Progenitor cell of endocrine pancreas (in vitro differentiated cells): ENCODE measurements at regions not wholly inside any gene's neighbourhood (a gene's known extent, or its start where the extent isn't known, plus 50 kb on each side); places are given as distances from the start of the nearest gene placed in this dataset.
"Not testable (repeated sequence)": the region's sequence is repeated elsewhere in the genome, so short reads cannot be mapped to it uniquely, and the experiment has no call there.

ENCODE experiments used
- DNase-seq: peaks from one replicate; pipeline ENCODE4 v3.0.0; 2021; ENCODE audit warnings: low spot score; ENCODE audit not compliant: unreplicated experiment
- H3K27ac Mint-ChIP-seq: 2 replicates; pipeline ENCODE4 v1.8.0; 2021; ENCODE audit warnings: mild to moderate bottlenecking, moderate library complexity, mixed read lengths
- H3K27me3 Mint-ChIP-seq: 2 replicates; pipeline ENCODE4 v1.8.0; 2021; ENCODE audit warnings: mixed read lengths
- H3K36me3 Mint-ChIP-seq: 2 replicates; pipeline ENCODE4 v1.8.0; 2022; ENCODE audit warnings: mixed read lengths; ENCODE audit not compliant: insufficient read depth
- H3K4me1 Mint-ChIP-seq: 2 replicates; pipeline ENCODE4 v1.8.0; 2021; ENCODE audit warnings: low read depth, mixed read lengths
- H3K4me3 Mint-ChIP-seq: 2 replicates; pipeline ENCODE4 v1.8.0; 2021; ENCODE audit warnings: low read depth, mild to moderate bottlenecking, moderate library complexity, mixed read lengths
- H3K9me3 Mint-ChIP-seq: 2 replicates; pipeline ENCODE4 v1.8.0; 2021; ENCODE audit warnings: low read depth, mixed read lengths
- TF ChIP-seq, protein P1 (sequence below): fragments of 200-600 bp; sonication (generic); IDR thresholded peaks from one replicate; pipeline ENCODE4 v1.5.0; 2021; ENCODE audit warnings: antibody characterized with exemption, mild to moderate bottlenecking; ENCODE audit not compliant: unreplicated experiment

GRCh38 chr12:75746621-75747020 lies 235.2 kb upstream of the KRR1 start:
- no peak for DNase-seq
- H3K4me3 Mint-ChIP-seq: no peak overlapping the region
- peaks cover 14% of the 10 kb centered on the region for H3K9me3 Mint-ChIP-seq
- H3K27ac Mint-ChIP-seq: no peak overlapping the region
- peaks cover 18% of the 10 kb centered on the region for H3K4me1 Mint-ChIP-seq
- peaks cover 2% of the 10 kb centered on the region for H3K36me3 Mint-ChIP-seq
- TF ChIP-seq, protein P1, sequence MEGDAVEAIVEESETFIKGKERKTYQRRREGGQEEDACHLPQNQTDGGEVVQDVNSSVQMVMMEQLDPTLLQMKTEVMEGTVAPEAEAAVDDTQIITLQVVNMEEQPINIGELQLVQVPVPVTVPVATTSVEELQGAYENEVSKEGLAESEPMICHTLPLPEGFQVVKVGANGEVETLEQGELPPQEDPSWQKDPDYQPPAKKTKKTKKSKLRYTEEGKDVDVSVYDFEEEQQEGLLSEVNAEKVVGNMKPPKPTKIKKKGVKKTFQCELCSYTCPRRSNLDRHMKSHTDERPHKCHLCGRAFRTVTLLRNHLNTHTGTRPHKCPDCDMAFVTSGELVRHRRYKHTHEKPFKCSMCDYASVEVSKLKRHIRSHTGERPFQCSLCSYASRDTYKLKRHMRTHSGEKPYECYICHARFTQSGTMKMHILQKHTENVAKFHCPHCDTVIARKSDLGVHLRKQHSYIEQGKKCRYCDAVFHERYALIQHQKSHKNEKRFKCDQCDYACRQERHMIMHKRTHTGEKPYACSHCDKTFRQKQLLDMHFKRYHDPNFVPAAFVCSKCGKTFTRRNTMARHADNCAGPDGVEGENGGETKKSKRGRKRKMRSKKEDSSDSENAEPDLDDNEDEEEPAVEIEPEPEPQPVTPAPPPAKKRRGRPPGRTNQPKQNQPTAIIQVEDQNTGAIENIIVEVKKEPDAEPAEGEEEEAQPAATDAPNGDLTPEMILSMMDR: no peak
- H3K27me3 Mint-ChIP-seq: peaks cover 6% of the 10 kb centered on the region

GRCh38 chr12:75744607-75745256 lies 233.3 kb upstream of the KRR1 start:
- Mint-ChIP-seq H3K4me3 (no peak overlapping the region), H3K36me3 (peaks cover 2% of the 10 kb centered on the region)

GRCh38 chr12:75742961-75743360 lies 231.6 kb upstream of the KRR1 start:
- Mint-ChIP-seq H3K9me3 (peaks cover 11% of the 10 kb centered on the region), H3K36me3 (no peaks in the 10 kb centered on the region), H3K27ac (no peak overlapping the region), H3K4me3 (no peak overlapping the region), H3K4me1 (peaks cover 17% of the 10 kb centered on the region), H3K27me3 (peaks cover 6% of the 10 kb centered on the region)
- DNase-seq: no peak
- TF ChIP-seq, protein P1: no peak

More at GRCh38 chr12:75744607-75745256, 233.3 kb upstream of the KRR1 start:
- Mint-ChIP-seq H3K27me3 (peaks cover 6% of the 10 kb centered on the region), H3K4me1 (peaks cover 17% of the 10 kb centered on the region), H3K27ac (peak overlapping the region; percentile 68), H3K9me3 (peaks cover 12% of the 10 kb centered on the region)
- DNase-seq: no peak
- TF ChIP-seq, protein P1: no peak

DNA sequence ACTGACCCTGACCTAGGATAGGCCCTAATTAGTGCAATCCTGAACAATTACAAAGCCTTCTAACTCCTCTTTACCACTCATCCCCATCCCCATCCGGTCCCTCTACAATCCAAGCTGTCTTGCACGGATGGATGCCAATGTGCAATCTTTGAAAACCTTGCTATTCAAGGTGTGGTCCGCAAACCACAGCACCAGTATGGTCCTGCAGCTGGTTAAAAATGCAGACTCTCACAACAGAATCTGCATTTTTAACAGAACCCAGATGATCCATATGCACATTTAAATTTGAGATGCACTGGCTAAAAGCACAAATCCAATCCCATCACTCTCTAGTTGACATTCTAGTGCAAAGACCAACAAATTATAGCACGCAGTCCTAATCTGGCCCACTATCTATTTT lies 230.6 kb upstream of the KRR1 start:
- Mint-ChIP-seq H3K9me3 (peaks cover 11% of the 10 kb centered on the region), H3K4me1 (peaks cover 20% of the 10 kb centered on the region), H3K36me3 (no peaks in the 10 kb centered on the region), H3K27ac (no peak overlapping the region), H3K4me3 (no peak overlapping the region), H3K27me3 (peaks cover 6% of the 10 kb centered on the region)
- DNase-seq: no peak
- TF ChIP-seq, protein P1: no peak

- TF ChIP-seq, protein P1: no peak
- Mint-ChIP-seq H3K4me3 (no peak overlapping the region), H3K27ac (peak overlapping the region; percentile 22), H3K9me3 (peaks cover 11% of the 10 kb centered on the region), H3K36me3 (no peaks in the 10 kb centered on the region), H3K4me1 (peaks cover 12% of the 10 kb centered on the region), H3K27me3 (no peaks in the 10 kb centered on the region)
- DNase-seq: no peak
Measured at GRCh38 chr12:75739912-75740311, 228.5 kb upstream of the KRR1 start.

DNA sequence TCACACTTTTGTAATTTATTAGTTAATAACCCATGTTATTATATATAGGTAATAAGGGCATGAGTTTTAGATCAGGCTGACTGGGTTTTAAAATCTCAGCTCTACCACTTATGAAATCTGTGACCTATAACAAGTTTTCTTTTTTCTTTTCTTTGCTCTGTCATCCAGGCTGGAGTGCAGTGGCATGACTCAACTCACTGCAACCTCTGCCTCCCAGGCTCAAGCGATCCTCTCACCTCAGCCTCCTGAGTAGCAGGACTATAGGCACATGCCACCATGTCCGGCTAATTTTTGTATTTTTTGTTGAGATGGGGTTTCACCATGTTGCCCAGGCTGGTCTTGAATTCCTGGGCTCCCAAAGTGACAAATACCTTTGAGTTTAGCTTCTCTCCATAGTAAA lies 227.7 kb upstream of the KRR1 start:
- not testable (repeated sequence) for H3K36me3 Mint-ChIP-seq, H3K27me3 Mint-ChIP-seq, DNase-seq, H3K27ac Mint-ChIP-seq, H3K4me1 Mint-ChIP-seq, H3K4me3 Mint-ChIP-seq
- peaks cover 11% of the 10 kb centered on the region for H3K9me3 Mint-ChIP-seq
